Renal cortical epithelial cell (primary cell): ENCODE measurements at regions not wholly inside any gene's neighbourhood (a gene's known extent, or its start where the extent isn't known, plus 50 kb on each side); places are given as distances from the start of the nearest gene placed in this dataset.
"Not testable (repeated sequence)": the region's sequence is repeated elsewhere in the genome, so short reads cannot be mapped to it uniquely, and the experiment has no call there.

Experiments used
- DNase-seq: peaks from one replicate; pipeline ENCODE4 v3.0.0-alpha.2; 2011; ENCODE audit warnings: low read depth

GRCh38 chr4:189822326-189822725 lies 118.3 kb upstream of the FRG1 start:
- no peak for DNase-seq

- no peak for DNase-seq
Observed at GRCh38 chr4:189823591-189823990, 117.1 kb upstream of the FRG1 start.

GRCh38 chr4:189825466-189825865 lies 115.2 kb upstream of the FRG1 start:
- no peak for DNase-seq

GRCh38 chr4:189826657-189827056 lies 114.0 kb upstream of the FRG1 start:
- DNase-seq, result no peak

- no peak for DNase-seq
Observed at GRCh38 chr4:189828081-189828697, 112.5 kb upstream of the FRG1 start.

- DNase-seq, result no peak
Observed at GRCh38 chr4:189832528-189832927, 108.1 kb upstream of the FRG1 start.

- DNase-seq, result no peak
Observed at GRCh38 chr4:189834616-189835015, 106.1 kb upstream of the FRG1 start.

- no peak for DNase-seq
Observed at GRCh38 chr4:189835505-189835904, 105.2 kb upstream of the FRG1 start.

- no peak for DNase-seq
Observed at GRCh38 chr4:189837471-189837870, 103.2 kb upstream of the FRG1 start.

GRCh38 chr4:189838821-189839497 lies 101.7 kb upstream of the FRG1 start:
- DNase-seq, result no peak

GRCh38 chr4:189840356-189840755 lies 100.3 kb upstream of the FRG1 start:
- DNase-seq, result no peak

- DNase-seq, result no peak
Observed at GRCh38 chr4:189843413-189844009, 97.2 kb upstream of the FRG1 start.

- no peak for DNase-seq
Observed at GRCh38 chr4:189845145-189845846, 95.4 kb upstream of the FRG1 start.

GRCh38 chr4:189846094-189846493 lies 94.6 kb upstream of the FRG1 start:
- DNase-seq, result not testable (repeated sequence)

- DNase-seq, result not testable (repeated sequence)
Observed at GRCh38 chr4:189846608-189847007, 94.1 kb upstream of the FRG1 start.

GRCh38 chr4:189848672-189849071 lies 92.0 kb upstream of the FRG1 start:
- DNase-seq, result not testable (repeated sequence)

GRCh38 chr4:189850239-189850856 lies 90.3 kb upstream of the FRG1 start:
- no peak for DNase-seq

- DNase-seq, result no peak
Observed at GRCh38 chr4:189858435-189858834, 82.2 kb upstream of the FRG1 start.

GRCh38 chr4:189861101-189861500 lies 79.6 kb upstream of the FRG1 start:
- DNase-seq, result no peak

GRCh38 chr4:189869236-189869635 lies 71.4 kb upstream of the FRG1 start:
- no peak for DNase-seq

GRCh38 chr4:189870511-189871234 lies 70.0 kb upstream of the FRG1 start:
- no peak for DNase-seq

- no peak for DNase-seq
Observed at GRCh38 chr4:189874591-189874990, 66.1 kb upstream of the FRG1 start.
